Nephron (organoid): ENCODE measurements at regions not wholly inside any gene's neighbourhood (a gene's known extent, or its start where the extent isn't known, plus 50 kb on each side); places are given as distances from the start of the nearest gene placed in this dataset.
"Not testable (repeated sequence)": the region's sequence is repeated elsewhere in the genome, so short reads cannot be mapped to it uniquely, and the experiment has no call there.

Source experiments
- H3K27ac Mint-ChIP-seq, 3 experiments: 2 replicates each; pipeline ENCODE4 v1.8.0; 2020; ENCODE audit warnings: mixed read lengths in 3 of 3, mild to moderate bottlenecking in 2 of 3, moderate library complexity in 1 of 3
- H3K27me3 Mint-ChIP-seq: 2 replicates; pipeline ENCODE4 v1.8.0; 2021; ENCODE audit warnings: low read depth, mild to moderate bottlenecking, moderate library complexity, mixed read lengths
- H3K36me3 Mint-ChIP-seq: 2 replicates; pipeline ENCODE4 v1.8.0; 2020; ENCODE audit warnings: low read depth, mixed read lengths
- H3K4me1 Mint-ChIP-seq: 2 replicates; pipeline ENCODE4 v1.8.0; 2020; ENCODE audit warnings: mixed read lengths
- H3K4me3 Mint-ChIP-seq, 3 experiments: 2 replicates each; pipeline ENCODE4 v1.8.0; 2020; ENCODE audit warnings: mild to moderate bottlenecking in 3 of 3, mixed read lengths in 3 of 3, moderate library complexity in 2 of 3
- H3K9me3 Mint-ChIP-seq: 2 replicates; pipeline ENCODE4 v1.8.0; 2020; ENCODE audit warnings: mixed read lengths
- CTCF ChIP-seq, 3 experiments: fragments of 200-600 bp; sonication (generic); IDR thresholded peaks; one replicate each; pipeline ENCODE4 v1.5.0; 2021; ENCODE audit warnings: antibody characterized with exemption in 3 of 3; ENCODE audit not compliant: unreplicated experiment in 3 of 3

- H3K27me3 Mint-ChIP-seq: no peaks in the 10 kb centered on the region
- H3K27ac Mint-ChIP-seq: no peak overlapping the region
- H3K36me3 Mint-ChIP-seq: no peaks in the 10 kb centered on the region
- no peaks in the 10 kb centered on the region for H3K4me1 Mint-ChIP-seq
- no peak for TF ChIP-seq CTCF (IDR thresholded peaks at IDR 0.05; ENCODE audit: unreplicated experiment in 3 of 3)
- no peak overlapping the region for H3K4me3 Mint-ChIP-seq
- H3K9me3 Mint-ChIP-seq: no peaks in the 10 kb centered on the region
Observed at GRCh38 chr6:81609736-81610135, 142.7 kb downstream of the TENT5A start.

GRCh38 chr6:81608776-81609175 is 143.7 kb downstream of the TENT5A start:
- no peaks in the 10 kb centered on the region for H3K36me3 Mint-ChIP-seq
- peaks cover 5% of the 10 kb centered on the region for H3K9me3 Mint-ChIP-seq
- no peaks in the 10 kb centered on the region for H3K27me3 Mint-ChIP-seq
- TF ChIP-seq CTCF (IDR thresholded peaks at IDR 0.05; ENCODE audit: unreplicated experiment in 3 of 3): no peak
- no peaks in the 10 kb centered on the region for H3K4me1 Mint-ChIP-seq
- H3K4me3 Mint-ChIP-seq: no peak overlapping the region
- H3K27ac Mint-ChIP-seq: no peak overlapping the region

GRCh38 chr6:81606965-81607381 is 145.5 kb downstream of the TENT5A start:
- Mint-ChIP-seq H3K4me1 (no peaks in the 10 kb centered on the region), H3K27ac (no peak overlapping the region), H3K36me3 (no peaks in the 10 kb centered on the region), H3K9me3 (peaks cover 8% of the 10 kb centered on the region), H3K4me3 (no peak overlapping the region), H3K27me3 (no peaks in the 10 kb centered on the region)
- no peak for TF ChIP-seq CTCF (IDR thresholded peaks at IDR 0.05; ENCODE audit: unreplicated experiment in 3 of 3)

- peaks cover 11% of the 10 kb centered on the region for H3K9me3 Mint-ChIP-seq
- no peaks in the 10 kb centered on the region for H3K4me1 Mint-ChIP-seq
- no peak for TF ChIP-seq CTCF (IDR thresholded peaks at IDR 0.05; ENCODE audit: unreplicated experiment in 3 of 3)
- H3K36me3 Mint-ChIP-seq: no peaks in the 10 kb centered on the region
- H3K4me3 Mint-ChIP-seq: no peak overlapping the region
- H3K27ac Mint-ChIP-seq: no peak overlapping the region
- H3K27me3 Mint-ChIP-seq: no peaks in the 10 kb centered on the region
Observed at GRCh38 chr6:81605526-81605925, 147.0 kb downstream of the TENT5A start.

GRCh38 chr6:81601918-81602317 is 150.6 kb downstream of the TENT5A start:
- peaks cover 11% of the 10 kb centered on the region for H3K9me3 Mint-ChIP-seq
- H3K36me3 Mint-ChIP-seq: no peaks in the 10 kb centered on the region
- H3K27ac Mint-ChIP-seq: no peak overlapping the region
- H3K4me1 Mint-ChIP-seq: no peaks in the 10 kb centered on the region
- no peak for TF ChIP-seq CTCF (IDR thresholded peaks at IDR 0.05; ENCODE audit: unreplicated experiment in 3 of 3)
- no peaks in the 10 kb centered on the region for H3K27me3 Mint-ChIP-seq
- H3K4me3 Mint-ChIP-seq: no peak overlapping the region

GRCh38 chr6:81600488-81600887 is 152.0 kb downstream of the TENT5A start:
- not testable (repeated sequence) for H3K4me1 Mint-ChIP-seq, H3K27me3 Mint-ChIP-seq, H3K27ac Mint-ChIP-seq, H3K4me3 Mint-ChIP-seq, H3K36me3 Mint-ChIP-seq
- peaks cover 11% of the 10 kb centered on the region for H3K9me3 Mint-ChIP-seq
